ENCODE measurements at regions not wholly inside any gene's neighbourhood (a gene's known extent, or its start where the extent isn't known, plus 50 kb on each side); places are given as distances from the start of the nearest gene placed in this dataset.

GRCh38 chr2:75870133-75870532 lies 159.4 kb upstream of the GCFC2 start:
- intact Hi-C loops (cut with micrococcal nuclease), result no loop called here
- TF ChIP-seq EZH2 (IDR thresholded peaks at IDR 0.05; ENCODE audit: low read length, unreplicated experiment) (no peak), CTCF (conservative IDR thresholded peaks at IDR 0.05; ENCODE audit: low read depth, low read length) (no peak), EZH2phosphoT487 (IDR thresholded peaks at IDR 0.05; ENCODE audit: borderline replicate concordance, low read length) (no peak)
- peaks cover 52% of the 10 kb centered on the region for H3K27me3 ChIP-seq (ENCODE audit: low read length)
- H3K27ac ChIP-seq (ENCODE audit: low read length), result no peak overlapping the region
- no peak overlapping the region for H3K4me2 ChIP-seq (ENCODE audit: low read length)
- ChIA-PET CTCF (no interaction called here), POLR2A (ENCODE audit: unreplicated experiment) (interaction anchor here (0.6 kb wide), 1 partner anchor 22 kb away, joined by 5 read pairs; no protein-coding TSS in a partner anchor)
- H3K9me3 ChIP-seq (ENCODE audit: low read length), result no peaks in the 10 kb centered on the region
- no peak for DNase-seq
- H2AFZ ChIP-seq (ENCODE audit: low read length), result no peak overlapping the region
- H3K4me1 ChIP-seq (ENCODE audit: insufficient read depth, low read length), result no peaks in the 10 kb centered on the region
- no peaks in the 10 kb centered on the region for H4K20me1 ChIP-seq (ENCODE audit: low read length)
- H3K9ac ChIP-seq (ENCODE audit: low read length), result no peak overlapping the region
- no peak for ATAC-seq
- H3K79me2 ChIP-seq (ENCODE audit: low read length), result no peaks in the 10 kb centered on the region
- H3K4me3 ChIP-seq (ENCODE audit: low read length), result no peak overlapping the region
- no peaks in the 10 kb centered on the region for H3K9me2 ChIP-seq (replicated peaks; ENCODE audit: low read length)
- no peaks in the 10 kb centered on the region for H3F3A ChIP-seq (ENCODE audit: low read length, unreplicated experiment)
- BruUV-seq (replicated peaks), result no TSS peak
- no peaks in the 10 kb centered on the region for H3K36me3 ChIP-seq (ENCODE audit: low read depth, low read length)

GRCh38 chr2:75865702-75866101 lies 155.0 kb upstream of the GCFC2 start:
- POLR2A ChIA-PET (ENCODE audit: unreplicated experiment), result no interaction called here
- ATAC-seq, result no peak
- peaks cover 48% of the 10 kb centered on the region for H3K27me3 ChIP-seq (ENCODE audit: low read length)

GRCh38 chr2:75865083-75865482 lies 154.4 kb upstream of the GCFC2 start:
- ChIA-PET POLR2A (ENCODE audit: unreplicated experiment) (no interaction called here), CTCF (no interaction called here)
- DNase-seq, result no peak
- TF ChIP-seq CTCF (conservative IDR thresholded peaks at IDR 0.05; ENCODE audit: low read depth, low read length) (no peak), EZH2phosphoT487 (IDR thresholded peaks at IDR 0.05; ENCODE audit: borderline replicate concordance, low read length) (no peak), EZH2 (IDR thresholded peaks at IDR 0.05; ENCODE audit: low read length, unreplicated experiment) (no peak)
- Histone ChIP-seq H3K9me2 (replicated peaks; ENCODE audit: low read length) (no peaks in the 10 kb centered on the region), H3K4me2 (ENCODE audit: low read length) (no peak overlapping the region), H3K79me2 (ENCODE audit: low read length) (no peaks in the 10 kb centered on the region), H3K4me3 (ENCODE audit: low read length) (no peak overlapping the region), H3F3A (ENCODE audit: low read length, unreplicated experiment) (no peaks in the 10 kb centered on the region), H3K27ac (ENCODE audit: low read length) (no peak overlapping the region), H3K27me3 (ENCODE audit: low read length) (peaks cover 46% of the 10 kb centered on the region), H2AFZ (ENCODE audit: low read length) (no peak overlapping the region), H3K9me3 (ENCODE audit: low read length) (no peaks in the 10 kb centered on the region), H3K36me3 (ENCODE audit: low read depth, low read length) (no peaks in the 10 kb centered on the region), H3K4me1 (ENCODE audit: insufficient read depth, low read length) (no peaks in the 10 kb centered on the region), H4K20me1 (ENCODE audit: low read length) (no peaks in the 10 kb centered on the region), H3K9ac (ENCODE audit: low read length) (no peak overlapping the region)
- BruUV-seq (replicated peaks), result no TSS peak
- intact Hi-C loops (cut with micrococcal nuclease), result no loop called here
- no peak for ATAC-seq

More at GRCh38 chr2:75865702-75866101, 155.0 kb upstream of the GCFC2 start:
- BruUV-seq (replicated peaks), result no TSS peak
- Histone ChIP-seq H3F3A (ENCODE audit: low read length, unreplicated experiment) (no peaks in the 10 kb centered on the region), H3K36me3 (ENCODE audit: low read depth, low read length) (no peaks in the 10 kb centered on the region), H3K4me2 (ENCODE audit: low read length) (no peak overlapping the region), H3K9me2 (replicated peaks; ENCODE audit: low read length) (no peaks in the 10 kb centered on the region), H4K20me1 (ENCODE audit: low read length) (no peaks in the 10 kb centered on the region), H3K79me2 (ENCODE audit: low read length) (no peaks in the 10 kb centered on the region), H3K27ac (ENCODE audit: low read length) (no peak overlapping the region), H3K4me1 (ENCODE audit: insufficient read depth, low read length) (no peaks in the 10 kb centered on the region), H2AFZ (ENCODE audit: low read length) (no peak overlapping the region), H3K9ac (ENCODE audit: low read length) (no peak overlapping the region), H3K4me3 (ENCODE audit: low read length) (no peak overlapping the region), H3K9me3 (ENCODE audit: low read length) (no peaks in the 10 kb centered on the region)
- TF ChIP-seq EZH2phosphoT487 (IDR thresholded peaks at IDR 0.05; ENCODE audit: borderline replicate concordance, low read length) (no peak), CTCF (conservative IDR thresholded peaks at IDR 0.05; ENCODE audit: low read depth, low read length) (no peak), EZH2 (IDR thresholded peaks at IDR 0.05; ENCODE audit: low read length, unreplicated experiment) (no peak)
- DNase-seq, result no peak
- CTCF ChIA-PET, result no interaction called here
- intact Hi-C loops (cut with micrococcal nuclease), result no loop called here
